Activated T-cell treated with anti-CD3 and anti-CD28 coated beads for 4 hours (primary cell): ENCODE measurements at regions not wholly inside any gene's neighbourhood (a gene's known extent, or its start where the extent isn't known, plus 50 kb on each side); places are given as distances from the start of the nearest gene placed in this dataset.
"Not testable (repeated sequence)": the region's sequence is repeated elsewhere in the genome, so short reads cannot be mapped to it uniquely, and the experiment has no call there.

ENCODE experiments used
- DNase-seq: peaks from one replicate; pipeline ENCODE4 v3.0.0-alpha.2; 2020

GRCh38 chr4:154030152-154030551 lies 241.3 kb upstream of the SFRP2 start:
- DNase-seq, result no peak

GRCh38 chr4:154029171-154029570 lies 240.3 kb upstream of the SFRP2 start:
- DNase-seq, result no peak

- no peak for DNase-seq
Observed at GRCh38 chr4:154025110-154025509, 236.2 kb upstream of the SFRP2 start.

GRCh38 chr4:154024097-154024694 lies 235.3 kb upstream of the SFRP2 start:
- DNase-seq, result no peak

- DNase-seq, result not testable (repeated sequence)
Observed at GRCh38 chr4:154023671-154024070, 234.8 kb upstream of the SFRP2 start.

GRCh38 chr4:154019811-154020210 lies 230.9 kb upstream of the SFRP2 start:
- no peak for DNase-seq

- DNase-seq, result peak; percentile 1
Observed at GRCh38 chr4:154018659-154019058, 229.8 kb upstream of the SFRP2 start.

- no peak for DNase-seq
Observed at GRCh38 chr4:154015578-154015977, 226.7 kb upstream of the SFRP2 start.

- DNase-seq, result no peak
Observed at GRCh38 chr4:154014407-154015321, 225.8 kb upstream of the SFRP2 start.

- no peak for DNase-seq
Observed at GRCh38 chr4:154013576-154013975, 224.7 kb upstream of the SFRP2 start.

GRCh38 chr4:154010371-154010770 lies 221.5 kb upstream of the SFRP2 start:
- DNase-seq, result no peak

GRCh38 chr4:154009788-154010187 lies 220.9 kb upstream of the SFRP2 start:
- DNase-seq, result no peak

GRCh38 chr4:154009191-154009590 lies 220.3 kb upstream of the SFRP2 start:
- DNase-seq, result no peak

GRCh38 chr4:154005171-154005520 lies 216.3 kb upstream of the SFRP2 start:
- no peak for DNase-seq

- no peak for DNase-seq
Observed at GRCh38 chr4:154004507-154005170, 215.8 kb upstream of the SFRP2 start.

GRCh38 chr4:154004016-154004415 lies 215.1 kb upstream of the SFRP2 start:
- no peak for DNase-seq

GRCh38 chr4:154003378-154003777 lies 214.5 kb upstream of the SFRP2 start:
- DNase-seq, result no peak

GRCh38 chr4:154001193-154001592 lies 212.3 kb upstream of the SFRP2 start:
- no peak for DNase-seq

GRCh38 chr4:153997516-153997915 lies 208.6 kb upstream of the SFRP2 start:
- DNase-seq, result no peak

- DNase-seq, result no peak
Observed at GRCh38 chr4:153989505-153989904, 200.6 kb upstream of the SFRP2 start.

- no peak for DNase-seq
Observed at GRCh38 chr4:153988492-153989363, 199.8 kb upstream of the SFRP2 start.

GRCh38 chr4:153987291-153987690 lies 198.4 kb upstream of the SFRP2 start:
- no peak for DNase-seq

- no peak for DNase-seq
Observed at GRCh38 chr4:153976954-153977353, 188.1 kb upstream of the SFRP2 start.
